H9 (cell line): ENCODE measurements at regions not wholly inside any gene's neighbourhood (a gene's known extent, or its start where the extent isn't known, plus 50 kb on each side); places are given as distances from the start of the nearest gene placed in this dataset.

Experiments
- DNase-seq: peaks from one replicate; pipeline ENCODE4 v3.0.0-alpha.2; 2017
- H2AFZ ChIP-seq: one replicate; pipeline ENCODE4 v1.6.1; 2013; ENCODE audit warnings: mild to moderate bottlenecking, low read length, control low read depth, moderate library complexity
- H2AK5ac ChIP-seq: 2 replicates; pipeline ENCODE4 v1.6.1; 2013; ENCODE audit warnings: low read length, control low read depth, mixed read lengths; ENCODE audit not compliant: insufficient read length
- H2BK120ac ChIP-seq: one replicate; pipeline ENCODE4 v1.6.1; 2013; ENCODE audit warnings: low read depth, mild to moderate bottlenecking, low read length, control low read depth, inconsistent platforms; ENCODE audit not compliant: poor library complexity, severe bottlenecking
- H2BK12ac ChIP-seq: 2 replicates; pipeline ENCODE4 v1.6.1; 2013; ENCODE audit warnings: low read length, control low read depth, mixed read lengths, low read depth; ENCODE audit not compliant: insufficient read length
- H2BK15ac ChIP-seq: 2 replicates; pipeline ENCODE4 v1.6.1; 2013; ENCODE audit warnings: low read depth, low read length, control low read depth
- H2BK20ac ChIP-seq: one replicate; pipeline ENCODE4 v1.6.1; 2013; ENCODE audit warnings: low read depth, mild to moderate bottlenecking, low read length, control low read depth, inconsistent platforms; ENCODE audit not compliant: poor library complexity, severe bottlenecking
- H2BK5ac ChIP-seq: 2 replicates; pipeline ENCODE4 v1.6.1; 2013; ENCODE audit warnings: low read length, control low read depth, mixed read lengths; ENCODE audit not compliant: insufficient read length
- H3K14ac ChIP-seq: 2 replicates; pipeline ENCODE4 v1.6.1; 2013; ENCODE audit warnings: low read length, control low read depth; ENCODE audit not compliant: insufficient read depth
- H3K18ac ChIP-seq: 2 replicates; pipeline ENCODE4 v1.6.1; 2013; ENCODE audit warnings: low read depth, mild to moderate bottlenecking, mixed read lengths, low read length, control low read depth; ENCODE audit not compliant: insufficient read length
- H3K23ac ChIP-seq: 2 replicates; pipeline ENCODE4 v1.6.1; 2013; ENCODE audit warnings: low read length, control low read depth, mixed read lengths, low read depth; ENCODE audit not compliant: insufficient read length
- H3K23me2 ChIP-seq: 2 replicates; pipeline ENCODE4 v1.6.1; 2013; ENCODE audit warnings: low read depth, mild to moderate bottlenecking, mixed read lengths, low read length, control low read depth; ENCODE audit not compliant: insufficient read length, poor library complexity, severe bottlenecking
- H3K27ac ChIP-seq: 2 replicates; pipeline ENCODE4 v1.5.1; 2013; ENCODE audit warnings: low read length, control low read depth, mixed read lengths, low read depth; ENCODE audit not compliant: insufficient read length
- H3K27me3 ChIP-seq: 2 replicates; pipeline ENCODE4 v1.6.1; 2013; ENCODE audit warnings: low read length, control low read depth, inconsistent platforms; ENCODE audit not compliant: insufficient read depth
- H3K4ac ChIP-seq: 2 replicates; pipeline ENCODE4 v1.6.1; 2013; ENCODE audit warnings: low read depth, mild to moderate bottlenecking, control low read depth, inconsistent platforms, low read length, moderate library complexity
- H3K4me1 ChIP-seq: 2 replicates; pipeline ENCODE4 v1.6.1; 2013; ENCODE audit warnings: low read length, control low read depth, inconsistent platforms; ENCODE audit not compliant: insufficient read depth
- H3K4me2 ChIP-seq: 2 replicates; pipeline ENCODE4 v1.6.1; 2013; ENCODE audit warnings: low read length, control low read depth, mixed read lengths; ENCODE audit not compliant: insufficient read length, insufficient read depth
- H3K56ac ChIP-seq: 2 replicates; pipeline ENCODE4 v1.6.1; 2013; ENCODE audit warnings: low read depth, mild to moderate bottlenecking, mixed read lengths, low read length, control low read depth; ENCODE audit not compliant: insufficient read length
- H3K79me1 ChIP-seq: 2 replicates; pipeline ENCODE4 v1.6.1; 2013; ENCODE audit warnings: low read depth, mild to moderate bottlenecking, moderate library complexity, low read length, control low read depth, inconsistent platforms; ENCODE audit not compliant: insufficient read depth, poor library complexity, severe bottlenecking
- H3K79me2 ChIP-seq: 2 replicates; pipeline ENCODE4 v1.6.1; 2013; ENCODE audit warnings: low read length, control low read depth, inconsistent platforms; ENCODE audit not compliant: insufficient read depth
- H3K9ac ChIP-seq: 2 replicates; pipeline ENCODE4 v1.6.1; 2013; ENCODE audit warnings: low read length, control low read depth, mixed read lengths; ENCODE audit not compliant: insufficient read length; ENCODE audit errors: extremely low read depth
- H3K9me3 ChIP-seq: one replicate; pipeline ENCODE4 v1.6.1; 2013; ENCODE audit warnings: low read depth, low read length, inconsistent platforms; ENCODE audit not compliant: control insufficient read depth
- H3T11ph ChIP-seq: one replicate; pipeline ENCODE4 v1.6.1; 2013; ENCODE audit warnings: mild to moderate bottlenecking, low read length, control low read depth, inconsistent platforms
- H4K20me1 ChIP-seq: one replicate; pipeline ENCODE4 v1.6.1; 2013; ENCODE audit not compliant: control insufficient read depth, insufficient read length, insufficient read depth
- H4K5ac ChIP-seq: 2 replicates; pipeline ENCODE4 v1.6.1; 2013; ENCODE audit warnings: low read depth, mild to moderate bottlenecking, mixed read lengths, low read length, control low read depth; ENCODE audit not compliant: insufficient read length
- H4K8ac ChIP-seq: replicated peaks from 2 replicates; pipeline ENCODE4 v1.6.1; 2013; ENCODE audit warnings: low read length, control low read depth, mixed read lengths, low read depth; ENCODE audit not compliant: insufficient read length
- H4K91ac ChIP-seq: 2 replicates; pipeline ENCODE4 v1.6.1; 2013; ENCODE audit warnings: low read depth, mild to moderate bottlenecking, moderate library complexity, mixed read lengths, low read length, control low read depth; ENCODE audit not compliant: insufficient read length
- H3K27ac Mint-ChIP-seq, 3 experiments: 2 replicates in 2 of 3; 3 replicates in 1 of 3; pipeline ENCODE4 v1.8.0; 2020 to 2021; ENCODE audit warnings: mixed read lengths in 3 of 3, mild to moderate bottlenecking in 1 of 3, moderate library complexity in 1 of 3
- H3K27me3 Mint-ChIP-seq: 2 replicates; pipeline ENCODE4 v1.8.0; 2021; ENCODE audit warnings: low read depth, mild to moderate bottlenecking, moderate library complexity, mixed read lengths
- H3K36me3 Mint-ChIP-seq, 3 experiments: 2 replicates in 2 of 3; 3 replicates in 1 of 3; pipeline ENCODE4 v1.8.0; 2020 to 2021; ENCODE audit warnings: low read depth in 3 of 3, mixed read lengths in 3 of 3; ENCODE audit not compliant: insufficient read depth in 1 of 3
- H3K4me1 Mint-ChIP-seq, 2 experiments: 2 replicates each; pipeline ENCODE4 v1.8.0; 2020; ENCODE audit warnings: mixed read lengths in 2 of 2
- H3K4me3 Mint-ChIP-seq, 2 experiments: 2 replicates in 1 of 2; 3 replicates in 1 of 2; pipeline ENCODE4 v1.8.0; 2020 to 2021; ENCODE audit warnings: mild to moderate bottlenecking in 2 of 2, mixed read lengths in 2 of 2, moderate library complexity in 1 of 2
- H3K9me3 Mint-ChIP-seq, 2 experiments: 2 replicates in 1 of 2; 3 replicates in 1 of 2; pipeline ENCODE4 v1.8.0; 2020; ENCODE audit warnings: mild to moderate bottlenecking in 2 of 2, mixed read lengths in 2 of 2, moderate library complexity in 1 of 2
- CTCF ChIP-seq: fragments of 200-600 bp; sonication (generic); conservative IDR thresholded peaks from 3 replicates; pipeline ENCODE4 v1.8.0; 2021; ENCODE audit warnings: antibody characterized with exemption, mild to moderate bottlenecking

- Histone ChIP-seq H2BK15ac (no peak overlapping the region), H3K23me2 (no peaks in the 10 kb centered on the region), H3K4ac (no peak overlapping the region), H3K9me3 (no peaks in the 10 kb centered on the region), H2BK20ac (no peak overlapping the region), H3K14ac (no peak overlapping the region), H3K18ac (no peak overlapping the region), H3K23ac (no peak overlapping the region), H4K91ac (no peak overlapping the region), H3K56ac (no peak overlapping the region), H2BK120ac (no peak overlapping the region), H3K4me2 (no peak overlapping the region), H2AK5ac (no peak overlapping the region), H3T11ph (no peak overlapping the region), H3K27me3 (no peaks in the 10 kb centered on the region), H2BK5ac (no peak overlapping the region), H3K9ac (no peak overlapping the region), H4K20me1 (no peaks in the 10 kb centered on the region), H2AFZ (no peak overlapping the region), H4K8ac (no peak overlapping the region), H3K27ac (no peak overlapping the region), H4K5ac (no peak overlapping the region), H3K79me1 (no peaks in the 10 kb centered on the region), H3K4me1 (peaks cover 2% of the 10 kb centered on the region; the same call in 1 of the 2 replicates), H2BK12ac (no peak overlapping the region), H3K79me2 (no peaks in the 10 kb centered on the region)
- Mint-ChIP-seq H3K9me3 (no peaks in the 10 kb centered on the region), H3K4me1 (peaks cover 12 to 13% of the 10 kb centered on the region in 2 experiments), H3K4me3 (no peak overlapping the region), H3K36me3 (no peaks in the 10 kb centered on the region), H3K27ac (peak overlapping the region in 1 of 3 experiments; percentile 66; a peak in 1 of 7 replicates), H3K27me3 (no peaks in the 10 kb centered on the region)
- no peak for TF ChIP-seq CTCF
- no peak for DNase-seq
These were observed 495.0 kb downstream of the TMX3 start for GRCh38 chr18:68219872-68220271.
